Kasumi-1 (cell line): ENCODE measurements at regions not wholly inside any gene's neighbourhood (a gene's known extent, or its start where the extent isn't known, plus 50 kb on each side); places are given as distances from the start of the nearest gene placed in this dataset.

ENCODE experiments used
- DNase-seq, 2 experiments: peaks; one replicate each; lab custom pipeline; 2025; lab: John Stamatoyannopoulos, UW

DNA sequence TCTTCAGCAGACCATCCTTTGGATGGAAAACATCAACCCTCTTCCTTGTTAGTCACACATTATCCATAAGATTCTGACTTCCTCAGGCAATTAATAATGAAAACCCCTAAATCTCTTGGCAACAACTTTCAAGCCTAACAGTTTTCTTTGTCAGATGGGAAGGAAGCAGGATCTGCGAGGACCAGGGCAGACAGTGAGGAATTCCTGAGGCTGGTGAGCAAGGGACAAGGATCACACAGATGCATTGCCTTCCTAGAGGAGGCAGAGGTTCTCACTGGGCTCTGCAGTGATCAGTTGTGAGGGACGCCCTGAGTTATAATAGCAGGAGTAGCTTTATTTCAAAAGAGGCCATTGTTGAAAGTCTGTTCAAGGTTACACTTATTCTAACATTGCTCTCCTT, 195.4 kb downstream of the SLIT2 start:
- DNase-seq = no peak

DNA sequence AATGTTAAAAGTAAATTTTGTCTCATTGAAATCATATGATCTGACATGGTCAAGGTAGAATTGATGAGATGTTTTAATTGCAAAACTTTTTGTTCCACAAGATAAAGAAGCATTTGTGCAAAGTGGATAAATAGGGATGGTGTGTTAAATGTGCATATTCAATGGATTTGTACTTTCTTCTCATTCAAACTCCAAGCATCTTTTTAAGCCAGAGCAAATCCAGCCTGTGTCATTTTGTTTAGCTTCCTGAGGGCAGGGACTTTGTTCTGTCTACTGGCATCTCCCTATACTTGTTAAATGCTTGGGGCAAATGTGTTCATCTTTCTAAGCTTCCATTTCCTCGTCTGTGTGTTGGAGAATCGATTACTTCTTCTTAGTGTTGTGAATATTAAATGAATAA, 200.3 kb downstream of the SLIT2 start:
- DNase-seq = no peak

DNA sequence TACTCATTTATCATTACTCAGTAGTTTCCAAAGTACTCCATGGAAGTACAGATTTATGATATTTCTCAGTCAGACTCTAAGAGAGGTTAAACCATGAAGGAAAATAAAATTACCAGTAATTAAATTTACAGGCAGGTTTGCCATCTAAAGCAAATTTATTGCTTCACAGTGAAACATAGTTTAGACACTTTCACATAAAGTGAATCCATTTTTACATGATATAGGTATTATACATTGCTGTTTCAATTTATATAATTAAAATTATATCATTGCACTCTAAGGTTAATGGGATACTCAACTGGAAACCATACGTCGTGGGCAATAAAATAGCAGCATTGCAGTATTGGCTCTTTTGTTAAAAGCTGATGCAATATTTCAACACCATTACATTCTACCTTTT, 202.8 kb downstream of the SLIT2 start:
- DNase-seq = no peak

DNA sequence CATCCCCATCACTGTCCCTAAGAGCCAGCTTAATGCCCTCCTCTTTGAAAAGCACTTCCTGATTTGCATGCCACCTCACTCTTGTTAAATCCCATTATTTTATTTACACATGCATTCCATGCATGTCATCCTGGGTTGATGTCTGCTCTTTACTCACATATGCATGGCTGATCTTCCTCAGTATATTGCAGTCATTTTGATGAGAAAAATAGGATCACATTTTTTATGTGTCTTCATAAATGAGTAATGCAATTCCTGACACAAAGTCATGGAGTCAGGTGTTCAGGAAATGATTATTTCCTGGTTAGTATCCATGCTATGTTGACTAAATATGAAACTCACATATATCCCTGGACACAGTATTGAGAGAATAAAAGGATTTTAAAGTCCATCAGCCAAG, 204.7 kb downstream of the SLIT2 start:
- no peak for DNase-seq

DNA sequence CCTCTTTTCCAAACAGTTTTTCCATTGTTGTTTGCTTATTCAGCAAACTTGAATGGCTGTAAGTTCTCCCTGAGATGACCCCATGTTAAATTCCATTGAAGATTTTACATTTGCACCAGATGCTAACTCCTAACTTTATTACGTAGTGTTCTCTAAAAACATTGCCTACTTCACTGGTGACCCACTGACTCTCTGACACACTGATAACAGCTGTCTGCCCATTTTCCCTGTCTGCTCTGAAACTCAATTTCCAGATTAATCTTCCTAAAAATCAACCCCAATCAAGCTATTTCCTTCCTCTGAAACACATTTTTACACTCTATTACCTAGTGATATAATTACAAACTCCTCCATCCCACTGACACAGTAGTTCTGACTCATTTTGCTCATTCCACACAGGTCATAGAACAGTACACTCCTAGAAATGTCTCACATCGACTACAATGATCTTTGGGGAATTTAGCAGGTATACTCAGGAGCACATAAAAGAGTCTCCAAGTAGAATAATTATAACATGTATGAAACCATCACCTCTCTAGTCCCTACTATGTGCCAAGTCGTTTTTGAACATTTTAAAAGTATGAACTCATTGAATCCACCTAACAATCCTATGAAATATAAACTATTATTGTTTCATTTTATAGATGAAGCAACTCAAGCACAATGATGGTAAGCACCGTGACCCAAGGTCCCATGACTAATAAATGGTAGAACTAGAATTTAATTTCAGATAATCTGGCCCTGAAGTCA, 210.9 kb downstream of the SLIT2 start:
- no peak for DNase-seq

DNA sequence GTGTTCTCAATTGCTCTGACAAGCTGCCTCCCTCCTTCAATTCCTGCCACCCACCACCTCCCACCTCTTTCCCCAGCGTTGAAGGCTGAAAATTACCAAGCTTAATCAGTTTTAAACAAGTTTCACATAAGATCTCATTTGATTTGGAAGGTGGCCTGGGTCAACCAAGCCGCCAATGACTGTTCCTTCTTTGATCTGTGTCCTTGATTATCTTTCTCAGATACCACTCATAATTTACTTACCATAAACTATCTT, 211.4 kb downstream of the SLIT2 start:
- DNase-seq = no peak

DNA sequence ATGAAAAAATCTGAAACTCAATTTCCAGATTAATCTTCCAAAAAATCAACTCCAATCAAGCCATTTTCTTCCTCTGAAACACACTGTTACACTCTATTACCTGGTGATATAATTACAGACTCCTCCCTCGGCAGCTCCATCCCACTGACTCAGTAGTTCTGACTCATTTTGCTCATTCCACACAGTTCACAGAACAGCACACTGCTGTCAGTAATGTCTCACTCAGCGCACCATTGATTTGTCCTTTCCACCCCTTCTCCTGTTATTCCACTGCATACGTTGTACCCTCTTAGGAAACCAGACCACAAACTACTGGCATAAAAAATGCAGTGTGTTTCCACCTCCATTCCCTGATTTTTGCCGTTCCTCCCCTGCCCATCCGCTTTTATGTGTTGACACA, 212.7 kb downstream of the SLIT2 start:
- DNase-seq = no peak

DNA sequence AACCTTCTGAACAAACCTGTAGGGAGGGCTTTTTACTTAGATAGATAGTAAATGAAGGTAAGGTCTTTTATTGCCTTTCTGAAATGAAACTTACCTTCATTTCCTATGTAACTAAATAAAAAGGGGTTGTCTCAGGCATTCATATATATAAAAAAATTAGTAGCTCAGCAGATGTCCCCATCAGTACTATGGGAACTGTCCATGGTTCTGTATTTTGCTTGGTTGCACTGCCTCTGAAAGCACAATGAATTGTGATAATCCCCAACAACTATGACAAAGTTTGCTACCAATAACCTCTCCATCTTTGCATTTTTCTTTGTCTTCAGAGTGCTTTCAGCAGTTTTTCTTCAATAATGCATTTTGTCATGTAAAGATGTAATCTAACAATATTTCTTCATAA, 222.4 kb downstream of the SLIT2 start:
- DNase-seq = peak; percentile 12 to 46

DNA sequence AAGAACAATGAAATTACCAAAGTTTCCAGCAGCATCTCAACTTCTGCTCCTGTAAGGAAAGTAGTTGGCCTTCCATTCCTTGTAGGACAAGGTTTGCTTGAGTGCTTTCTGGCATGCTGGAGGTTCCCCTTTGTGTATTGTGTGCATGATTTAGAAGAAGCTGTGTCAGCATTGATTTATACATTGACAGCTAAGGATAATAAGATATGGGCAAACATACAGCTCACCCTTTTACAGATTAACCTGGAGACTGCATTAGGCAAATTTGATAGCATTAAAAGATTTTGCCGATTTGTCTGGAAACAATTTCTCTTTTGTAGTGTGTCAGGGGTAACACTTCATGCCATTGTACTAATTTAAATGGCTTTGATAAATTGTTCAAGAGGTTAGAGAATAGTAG, 221.8 kb upstream of the PACRGL start:
- DNase-seq = no peak

DNA sequence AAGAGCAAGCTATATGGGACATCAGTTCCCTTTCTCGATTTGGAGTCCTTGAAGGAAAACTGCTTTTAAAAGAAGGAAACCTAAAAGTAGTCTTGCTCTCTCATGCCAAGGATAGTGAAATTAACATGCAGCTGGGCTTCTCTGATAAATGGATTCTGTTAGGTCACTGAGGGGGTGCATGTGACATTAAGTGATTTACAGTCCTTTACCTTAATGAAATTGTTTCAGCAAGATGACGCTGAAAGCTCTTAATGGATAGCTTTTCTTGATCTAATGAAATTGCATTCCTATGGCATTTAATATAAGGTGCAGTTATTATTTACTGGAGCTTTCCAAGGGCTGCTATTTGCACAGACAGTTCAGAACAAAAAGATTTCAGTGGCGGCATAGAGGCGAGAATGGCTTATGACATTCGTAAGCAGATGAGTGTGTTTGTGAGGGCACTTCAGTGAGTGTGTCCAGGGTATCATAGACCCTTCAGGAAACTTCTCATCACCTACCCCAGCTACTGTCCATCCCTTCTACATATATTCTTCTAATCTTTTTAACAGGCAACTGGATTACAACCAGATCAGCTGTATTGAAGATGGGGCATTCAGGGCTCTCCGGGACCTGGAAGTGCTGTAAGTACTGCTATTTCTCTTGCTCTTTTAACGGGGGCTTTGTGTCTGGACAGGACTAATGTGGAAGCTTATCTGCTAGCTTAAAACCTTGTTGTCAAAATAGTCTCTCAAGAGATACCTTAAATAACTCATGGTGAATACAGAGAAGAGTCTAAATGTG, 219.9 kb upstream of the PACRGL start:
- DNase-seq = no peak

DNA sequence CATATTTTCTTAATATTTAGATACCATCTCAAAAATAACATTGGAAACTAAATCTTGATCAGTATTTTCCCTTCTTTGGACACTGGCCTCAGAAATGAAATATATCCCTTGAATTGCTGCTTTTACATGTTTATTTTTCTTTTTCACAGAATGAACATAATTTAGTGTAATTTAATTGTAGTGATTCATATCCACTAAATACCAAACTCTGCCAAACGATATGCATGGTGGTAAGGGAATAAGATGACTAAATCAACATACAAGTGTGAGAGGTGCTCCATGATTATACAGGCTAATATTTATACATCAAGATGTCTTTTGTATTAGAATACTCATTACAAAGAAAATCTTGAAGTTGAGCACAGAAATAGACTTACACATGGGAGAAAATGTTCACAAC, 216.8 kb upstream of the PACRGL start:
- no peak for DNase-seq

DNA sequence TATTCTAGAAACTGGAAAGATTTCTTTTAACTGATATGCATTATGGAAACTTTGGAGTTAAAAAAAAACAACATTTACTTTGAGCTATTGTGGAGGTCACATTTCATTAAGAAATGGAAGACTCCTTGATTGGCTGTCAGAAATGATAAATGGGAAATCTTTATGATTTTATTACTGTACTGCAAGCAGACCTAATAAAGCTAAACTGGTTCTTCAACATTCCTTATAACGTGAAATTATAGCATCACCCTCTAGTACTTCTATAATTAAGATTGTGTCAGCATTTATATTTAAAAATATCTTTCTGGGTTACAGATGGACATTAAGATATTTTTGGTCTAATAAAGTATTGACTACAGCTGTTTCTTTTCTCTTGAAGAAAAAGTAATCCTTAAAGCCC, 213.8 kb upstream of the PACRGL start:
- no peak for DNase-seq

DNA sequence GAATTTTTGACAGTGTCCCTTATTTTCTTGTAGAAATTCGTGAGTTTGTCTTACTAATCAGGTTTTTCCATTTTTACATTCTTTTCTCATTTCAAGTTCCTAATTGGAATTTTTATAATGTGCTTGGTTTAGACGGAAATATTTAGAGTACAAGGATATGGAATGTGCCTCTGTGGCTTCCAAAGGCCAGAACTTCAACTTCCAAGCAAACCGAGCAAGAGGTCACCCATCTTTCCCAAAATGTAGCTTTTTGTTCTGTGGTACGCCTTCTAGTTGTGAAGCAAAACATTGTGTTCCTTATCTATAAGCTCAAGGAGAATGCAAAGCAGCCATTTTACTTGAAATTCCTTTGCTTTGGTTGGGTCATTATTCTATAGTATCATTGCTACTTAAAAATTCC, 212.8 kb upstream of the PACRGL start:
- no peak for DNase-seq

DNA sequence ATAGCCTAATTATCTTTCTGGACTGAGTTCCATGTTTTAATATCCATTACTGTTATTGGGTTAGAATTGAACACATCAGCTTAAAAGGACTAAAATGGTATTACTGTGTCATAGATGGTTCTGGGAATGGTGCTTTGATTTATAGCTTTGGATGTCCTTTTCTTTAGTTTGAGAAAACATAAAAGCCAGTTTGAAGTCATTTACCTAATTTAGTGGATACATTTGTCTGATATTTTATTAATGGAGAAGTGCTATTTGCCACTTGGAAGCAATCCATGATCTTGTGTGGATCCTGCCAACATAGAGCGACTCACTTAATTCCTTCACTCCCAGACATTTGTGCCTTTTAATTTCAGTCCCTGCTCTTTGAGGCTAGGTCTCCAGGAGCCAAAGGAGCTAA, 212.4 kb upstream of the PACRGL start:
- DNase-seq = no peak

DNA sequence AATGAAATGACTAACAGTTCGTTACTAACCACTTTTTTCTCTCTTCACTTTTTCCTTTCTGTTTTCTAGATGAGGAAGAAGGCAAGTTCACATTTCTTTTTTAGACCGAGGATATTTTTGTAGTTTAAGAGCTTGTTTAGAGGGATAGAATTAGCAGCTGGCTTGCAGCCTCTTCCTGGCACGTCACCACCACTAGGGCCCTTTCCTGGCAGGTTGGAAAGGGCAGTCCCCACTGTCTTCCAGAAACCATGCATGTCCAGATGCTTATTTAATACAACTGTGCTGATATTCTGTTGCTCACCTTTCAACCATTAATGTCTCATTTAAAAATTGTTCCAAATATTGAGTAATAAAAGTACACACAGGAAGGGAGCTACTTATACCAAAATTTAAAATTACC, 209.5 kb upstream of the PACRGL start:
- DNase-seq = no peak

DNA sequence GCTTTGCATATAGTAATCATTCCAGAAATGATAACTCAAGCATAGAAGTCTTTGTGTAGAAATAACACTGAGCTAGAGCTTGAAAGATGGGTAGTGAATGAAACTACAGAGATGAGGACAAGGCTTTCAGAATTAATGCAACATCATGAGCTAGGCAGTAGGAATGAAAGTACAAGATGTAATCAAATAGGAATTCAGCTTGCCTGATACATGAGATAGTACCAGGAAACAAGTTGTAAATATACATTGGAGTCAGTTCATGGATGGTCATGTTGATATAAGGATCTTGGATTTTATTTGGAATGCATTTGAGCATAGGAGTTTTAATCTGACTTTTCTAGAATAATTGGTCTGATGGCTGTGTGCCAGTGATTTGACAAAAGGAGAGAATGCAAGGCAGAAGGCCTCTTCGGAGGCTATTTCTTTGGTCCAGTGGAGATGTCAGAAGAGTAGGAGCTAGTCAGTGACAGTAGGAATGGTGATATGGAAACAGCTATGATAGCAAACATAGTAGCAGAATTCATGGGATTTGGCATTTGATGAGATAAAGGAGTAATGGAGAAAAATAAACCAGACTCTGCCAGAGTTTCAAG, 206.4 kb upstream of the PACRGL start:
- DNase-seq = no peak

DNA sequence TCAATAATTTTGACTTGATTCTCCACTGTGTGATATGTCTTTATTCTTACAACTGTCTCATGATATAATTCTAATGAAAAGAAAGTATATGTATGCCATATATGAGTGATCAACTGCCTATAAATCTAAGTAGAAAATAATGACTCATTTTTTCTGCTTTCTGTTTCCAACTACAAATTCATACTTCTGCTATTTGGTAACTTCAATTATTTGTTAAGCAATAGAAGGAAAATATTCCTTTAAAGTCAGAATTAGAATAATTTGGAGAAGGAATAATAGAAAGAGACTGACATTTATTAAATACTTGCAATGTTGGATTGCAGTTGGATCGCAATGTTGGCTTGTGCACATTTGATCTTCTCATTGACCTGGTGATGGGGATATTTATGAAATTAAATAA, 204.2 kb upstream of the PACRGL start:
- no peak for DNase-seq

DNA sequence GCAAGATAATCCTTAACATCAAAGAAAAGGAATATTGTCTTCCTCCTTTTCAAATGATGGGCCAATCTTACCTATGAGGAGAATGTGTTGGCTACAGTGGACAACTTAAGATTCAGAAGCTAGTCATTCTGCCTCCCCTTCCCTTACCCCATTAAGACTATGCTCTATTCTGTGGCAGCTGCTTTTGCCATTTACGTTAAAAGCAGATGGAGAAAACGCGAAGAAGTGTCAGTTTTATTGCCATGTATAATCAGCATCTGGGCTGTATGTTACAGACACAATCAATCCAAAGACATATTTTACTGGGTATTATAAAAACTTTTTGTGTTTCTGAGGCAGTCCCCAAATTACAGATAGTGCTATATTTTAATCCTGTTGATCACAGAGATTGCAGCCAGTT, 196.1 kb upstream of the PACRGL start:
- no peak for DNase-seq

DNA sequence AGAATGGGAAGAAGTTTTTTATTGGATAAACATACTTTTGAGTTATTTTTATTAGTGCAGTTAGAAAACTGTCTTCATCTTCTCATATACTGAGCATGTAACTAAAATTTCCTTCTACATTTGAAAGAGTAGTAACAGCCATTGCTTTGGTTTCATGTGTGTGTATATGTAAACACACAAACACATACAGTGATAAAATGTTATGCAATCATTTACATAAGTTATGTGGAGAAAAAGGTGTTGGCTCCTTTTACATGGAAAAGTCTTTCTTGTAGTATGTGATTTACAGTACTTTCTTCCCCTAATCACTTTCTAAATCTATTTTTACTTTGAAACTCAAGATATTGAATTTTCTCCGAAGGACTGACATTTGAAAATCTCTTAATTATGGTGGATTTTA, 194.3 kb upstream of the PACRGL start:
- no peak for DNase-seq

DNA sequence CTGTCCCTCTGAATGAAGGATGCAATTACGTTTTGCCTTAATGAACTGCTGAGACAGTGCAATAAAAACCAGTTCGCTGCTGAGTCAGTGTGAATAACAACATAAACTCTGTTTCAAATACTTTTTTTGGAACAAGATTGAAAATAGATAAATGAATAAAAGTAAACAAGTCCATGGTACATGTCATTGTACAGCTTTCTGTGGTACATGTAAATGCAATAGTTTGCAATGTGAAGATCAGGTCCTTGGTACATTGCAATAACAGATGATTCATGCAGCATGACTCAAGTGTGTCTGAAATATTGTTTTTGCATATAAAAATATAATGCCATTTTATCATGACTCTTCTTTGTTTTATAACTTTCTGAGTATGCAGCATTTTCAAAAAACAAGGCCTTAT, 193.4 kb upstream of the PACRGL start:
- no peak for DNase-seq

DNA sequence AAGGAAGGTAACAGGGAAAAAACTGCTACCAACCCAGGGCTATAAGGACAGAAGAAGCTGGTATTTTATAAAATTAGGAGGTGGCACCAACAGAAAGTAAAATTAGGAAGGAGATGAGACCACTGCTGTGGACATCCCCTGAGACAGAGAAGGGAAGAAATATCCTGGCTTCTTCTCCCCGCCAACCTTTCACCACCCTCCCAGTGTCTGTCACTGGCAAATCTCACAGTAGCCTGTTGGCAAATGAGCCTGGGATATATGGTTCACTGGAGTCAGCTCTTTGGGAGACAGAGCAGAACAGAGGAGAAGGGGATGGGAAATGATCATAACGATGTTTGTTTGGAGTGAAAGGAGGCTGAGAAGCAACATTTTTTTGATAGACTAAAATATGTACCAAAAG, 190.9 kb upstream of the PACRGL start:
- DNase-seq = no peak

DNA sequence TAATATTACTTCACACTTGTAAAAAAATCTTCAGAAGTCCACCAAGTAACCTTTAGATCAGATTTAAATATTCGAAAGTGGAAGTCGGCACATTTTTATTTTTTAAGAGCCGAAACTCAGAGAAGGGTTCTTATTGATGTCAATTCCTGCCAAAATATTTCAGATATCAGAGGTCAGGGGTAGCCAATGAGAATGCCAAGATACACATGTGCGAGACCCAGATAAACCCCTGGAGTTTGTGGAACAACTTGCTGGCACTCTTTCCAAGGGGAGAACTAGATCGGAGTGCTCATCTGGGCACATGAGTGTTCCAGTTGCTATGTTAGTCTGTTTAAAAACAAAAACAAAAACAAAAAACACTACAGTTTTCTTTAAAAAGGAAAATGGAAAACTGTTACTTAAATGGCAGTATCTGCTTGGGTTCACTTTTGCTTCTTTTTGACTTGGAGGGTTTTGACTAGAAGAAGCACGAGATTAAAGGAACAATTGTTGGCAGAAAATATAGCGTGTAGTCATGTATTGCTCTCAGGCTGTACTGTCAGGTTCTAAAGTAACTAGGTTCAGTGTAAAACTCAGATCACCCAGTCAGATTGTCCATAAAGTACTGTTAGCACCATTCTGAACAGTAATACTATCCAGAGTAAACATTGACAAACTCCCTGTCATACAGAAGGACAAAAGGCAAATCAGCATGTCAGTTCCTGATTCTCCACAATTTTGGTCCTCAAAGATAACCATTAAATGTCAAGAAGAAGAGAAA, 188.0 kb upstream of the PACRGL start:
- no peak for DNase-seq

DNA sequence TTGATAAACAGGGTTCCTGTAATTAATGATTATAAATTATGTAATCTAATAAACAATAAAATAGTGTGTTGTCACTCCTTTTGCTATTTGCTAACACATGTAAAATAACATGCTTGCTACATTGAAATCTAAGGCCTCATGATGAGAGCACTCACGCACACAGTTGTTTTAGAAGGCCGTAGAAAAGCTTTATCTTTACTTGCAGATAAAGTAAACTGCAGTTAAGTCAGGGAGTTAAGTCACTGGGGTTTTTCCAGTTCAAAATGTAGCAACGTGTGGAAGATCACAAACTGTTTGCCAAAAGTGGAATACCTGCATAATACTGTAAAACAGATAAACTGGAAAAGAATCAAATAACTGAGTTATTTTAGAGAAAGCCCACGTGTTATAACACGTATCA, 187.3 kb upstream of the PACRGL start:
- no peak for DNase-seq
